GM23338 (cell line): ENCODE measurements at regions not wholly inside any gene's neighbourhood (a gene's known extent, or its start where the extent isn't known, plus 50 kb on each side); places are given as distances from the start of the nearest gene placed in this dataset.

ENCODE experiments used
- CTCF ChIP-seq, 2 experiments: fragments of 200-600 bp in 1 of 2; sonication (generic) in 1 of 2; conservative IDR thresholded peaks; 2 replicates each; pipeline versions ENCODE4 v1.5.1 to v1.6.1; 2016 to 2017; ENCODE audit warnings: antibody characterized with exemption in 2 of 2, low read depth in 2 of 2, mild to moderate bottlenecking in 2 of 2, moderate library complexity in 1 of 2
- EZH2 ChIP-seq: fragments of 200-600 bp; sonication (generic); IDR thresholded peaks from one replicate; pipeline ENCODE4 v1.8.0; 2017; ENCODE audit warnings: antibody characterized with exemption, mild to moderate bottlenecking, low read depth; ENCODE audit not compliant: unreplicated experiment
- POLR2AphosphoS5 ChIP-seq: IDR thresholded peaks from 2 replicates; pipeline ENCODE4 v1.6.1; 2016; ENCODE audit warnings: antibody characterized with exemption, low read depth
- ZNF462 ChIP-seq: fragments of 250-450 bp; sonication (Bioruptor Pico); IDR thresholded peaks from 2 replicates; pipeline ENCODE4 v1.5.0; 2020; ENCODE audit warnings: mild to moderate bottlenecking, moderate library complexity
- TF ChIP-seq, protein P1 (sequence below): IDR thresholded peaks from one replicate; pipeline ENCODE4 v1.6.1; 2018; ENCODE audit warnings: antibody characterized with exemption; ENCODE audit not compliant: unreplicated experiment

DNA sequence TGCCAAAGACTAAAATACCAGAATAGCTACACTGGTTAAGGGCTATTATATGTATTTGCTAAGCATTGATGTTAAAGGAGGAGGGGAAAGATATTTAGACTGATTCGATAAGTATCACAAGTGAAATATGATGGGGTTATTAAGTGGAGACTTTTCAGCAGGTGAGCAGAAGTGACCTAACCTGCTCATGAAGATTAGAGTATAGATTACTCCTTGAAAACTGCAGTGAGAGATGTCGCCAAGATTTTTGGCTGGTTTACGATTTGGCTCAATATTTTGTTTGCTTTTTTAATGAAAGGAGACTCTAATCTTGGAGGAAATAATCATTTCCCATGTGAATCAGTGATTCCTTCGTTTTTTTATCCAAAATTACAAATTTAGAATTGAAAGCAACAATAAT is 1279.5 kb upstream of the TENM4 start:
- TF ChIP-seq ZNF462 (CRISPR knock-in tag) (no peak), POLR2AphosphoS5 (no peak), CTCF (conservative IDR thresholded peaks at IDR 0.05; ENCODE audit: low read depth in 2 of 2) (no peak), EZH2 (no peak)
- TF ChIP-seq, protein P1, sequence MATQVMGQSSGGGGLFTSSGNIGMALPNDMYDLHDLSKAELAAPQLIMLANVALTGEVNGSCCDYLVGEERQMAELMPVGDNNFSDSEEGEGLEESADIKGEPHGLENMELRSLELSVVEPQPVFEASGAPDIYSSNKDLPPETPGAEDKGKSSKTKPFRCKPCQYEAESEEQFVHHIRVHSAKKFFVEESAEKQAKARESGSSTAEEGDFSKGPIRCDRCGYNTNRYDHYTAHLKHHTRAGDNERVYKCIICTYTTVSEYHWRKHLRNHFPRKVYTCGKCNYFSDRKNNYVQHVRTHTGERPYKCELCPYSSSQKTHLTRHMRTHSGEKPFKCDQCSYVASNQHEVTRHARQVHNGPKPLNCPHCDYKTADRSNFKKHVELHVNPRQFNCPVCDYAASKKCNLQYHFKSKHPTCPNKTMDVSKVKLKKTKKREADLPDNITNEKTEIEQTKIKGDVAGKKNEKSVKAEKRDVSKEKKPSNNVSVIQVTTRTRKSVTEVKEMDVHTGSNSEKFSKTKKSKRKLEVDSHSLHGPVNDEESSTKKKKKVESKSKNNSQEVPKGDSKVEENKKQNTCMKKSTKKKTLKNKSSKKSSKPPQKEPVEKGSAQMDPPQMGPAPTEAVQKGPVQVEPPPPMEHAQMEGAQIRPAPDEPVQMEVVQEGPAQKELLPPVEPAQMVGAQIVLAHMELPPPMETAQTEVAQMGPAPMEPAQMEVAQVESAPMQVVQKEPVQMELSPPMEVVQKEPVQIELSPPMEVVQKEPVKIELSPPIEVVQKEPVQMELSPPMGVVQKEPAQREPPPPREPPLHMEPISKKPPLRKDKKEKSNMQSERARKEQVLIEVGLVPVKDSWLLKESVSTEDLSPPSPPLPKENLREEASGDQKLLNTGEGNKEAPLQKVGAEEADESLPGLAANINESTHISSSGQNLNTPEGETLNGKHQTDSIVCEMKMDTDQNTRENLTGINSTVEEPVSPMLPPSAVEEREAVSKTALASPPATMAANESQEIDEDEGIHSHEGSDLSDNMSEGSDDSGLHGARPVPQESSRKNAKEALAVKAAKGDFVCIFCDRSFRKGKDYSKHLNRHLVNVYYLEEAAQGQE = no peak
